H1 (cell line): ENCODE measurements at regions not wholly inside any gene's neighbourhood (a gene's known extent, or its start where the extent isn't known, plus 50 kb on each side); places are given as distances from the start of the nearest gene placed in this dataset.

Source experiments
- CTCF ChIA-PET: fragments of 300-600 bp; sonication (Branson Sonifier 250); formaldehyde crosslinking; loops from one replicate; lab custom pipeline; 2021; ENCODE audit not compliant: partially characterized antibody; lab: Charles Lee
- POLR2A ChIA-PET: fragments of 300-600 bp; sonication (Branson Sonifier 250); formaldehyde crosslinking; loops from one replicate; lab custom pipeline; 2021; ENCODE audit warnings: inconsistent platforms; ENCODE audit not compliant: partially characterized antibody; lab: Charles Lee
- DNase-seq, 2 experiments: peaks; one replicate each; pipeline versions ENCODE4 v3.0.0 to v3.0.0-alpha.2; 2010 to 2022; ENCODE audit warnings: low spot score in 2 of 2, low read depth in 1 of 2, mixed read lengths in 1 of 2
- FAIRE-seq: peaks from 2 replicates; lab custom pipeline; 2011; peaks lifted over from hg19 to GRCh38; lab: Jason Lieb, UNC
- H2AFZ ChIP-seq: 2 replicates; pipeline ENCODE4 v1.8.1; 2012; ENCODE audit warnings: low read length, inconsistent platforms
- H2AK5ac ChIP-seq: 2 replicates; pipeline ENCODE4 v1.6.1; 2013; ENCODE audit warnings: low read depth, low read length
- H2BK120ac ChIP-seq: replicated peaks from 2 replicates; pipeline ENCODE3; 2013; ENCODE audit warnings: low read depth, low read length, inconsistent platforms
- H2BK12ac ChIP-seq: 2 replicates; pipeline ENCODE4 v1.6.1; 2013; ENCODE audit warnings: low read depth, low read length
- H2BK15ac ChIP-seq: 2 replicates; pipeline ENCODE4 v1.6.1; 2013; ENCODE audit warnings: low read length
- H2BK20ac ChIP-seq: 2 replicates; pipeline ENCODE4 v1.6.1; 2013; ENCODE audit warnings: low read length
- H2BK5ac ChIP-seq: 2 replicates; pipeline ENCODE4 v1.6.1; 2013; ENCODE audit warnings: low read depth, low read length
- H3K14ac ChIP-seq: 2 replicates; pipeline ENCODE4 v1.6.1; 2013; ENCODE audit warnings: inconsistent platforms; ENCODE audit not compliant: insufficient read length
- H3K18ac ChIP-seq: 2 replicates; pipeline ENCODE4 v1.6.1; 2013; ENCODE audit warnings: low read length; ENCODE audit errors: extremely low read depth
- H3K23ac ChIP-seq: 2 replicates; pipeline ENCODE4 v1.6.1; 2013; ENCODE audit warnings: inconsistent platforms; ENCODE audit not compliant: insufficient read length
- H3K23me2 ChIP-seq: 2 replicates; pipeline ENCODE4 v1.6.1; 2013; ENCODE audit warnings: low read depth, low read length
- H3K27ac ChIP-seq: 2 replicates; pipeline ENCODE4 v1.6.1; 2011; ENCODE audit warnings: low read depth, low read length, inconsistent platforms
- H3K27me3 ChIP-seq, 4 experiments: replicated peaks in 1 of 4; 1 replicate in 1 of 4; 2 replicates in 3 of 4; pipeline versions ENCODE4 v1.6.1 to v1.8.1; 2011 to 2013; ENCODE audit warnings: low read length in 3 of 4, mild to moderate bottlenecking in 3 of 4, inconsistent platforms in 2 of 4, mixed read lengths in 2 of 4, moderate library complexity in 1 of 4; ENCODE audit not compliant: control insufficient read depth in 3 of 4, insufficient read depth in 3 of 4; ENCODE audit errors: extremely low read depth in 1 of 4
- H3K36me3 ChIP-seq, 4 experiments: 2 replicates each; pipeline versions ENCODE4 v1.6.1 to v1.8.1; 2011 to 2013; ENCODE audit warnings: mild to moderate bottlenecking in 4 of 4, low read length in 3 of 4, moderate library complexity in 2 of 4, control low read depth in 1 of 4, inconsistent platforms in 1 of 4; ENCODE audit not compliant: insufficient read depth in 4 of 4, control insufficient read depth in 2 of 4
- H3K4ac ChIP-seq: replicated peaks from 2 replicates; pipeline ENCODE3; 2013; ENCODE audit warnings: low read length, low read depth, mixed read lengths, inconsistent platforms; ENCODE audit not compliant: insufficient read length
- H3K4me1 ChIP-seq, 4 experiments: replicated peaks in 1 of 4; 1 replicate in 1 of 4; 2 replicates in 3 of 4; pipeline versions ENCODE4 v1.6.1 to v1.8.1; 2011 to 2013; ENCODE audit warnings: low read length in 3 of 4, inconsistent platforms in 2 of 4, mixed read lengths in 1 of 4; ENCODE audit not compliant: insufficient read depth in 4 of 4, control insufficient read depth in 3 of 4
- H3K4me2 ChIP-seq, 2 experiments: 2 replicates each; pipeline versions ENCODE4 v1.6.1 to v1.8.1; 2011 to 2013; ENCODE audit warnings: low read depth in 2 of 2, low read length in 2 of 2, control low read depth in 1 of 2, inconsistent platforms in 1 of 2, mild to moderate bottlenecking in 1 of 2; ENCODE audit not compliant: insufficient read depth in 1 of 2
- H3K4me3 ChIP-seq, 4 experiments: fragments of 200-600, 300-600 bp in 1 of 4; sonication (generic), shearing (Covaris generic), sonication (Bioruptor Twin) in 1 of 4; 2 replicates each; pipeline versions ENCODE4 v1.5.1 to v1.8.1; 2011 to 2016; ENCODE audit warnings: low read length in 4 of 4, low read depth in 3 of 4, control low read depth in 2 of 4, inconsistent platforms in 2 of 4, mild to moderate bottlenecking in 2 of 4, mixed read lengths in 1 of 4, moderate library complexity in 1 of 4; ENCODE audit not compliant: insufficient read depth in 2 of 4; ENCODE audit errors: extremely low read depth in 1 of 4
- H3K56ac ChIP-seq: replicated peaks from 2 replicates; pipeline ENCODE3; 2013; ENCODE audit warnings: low read depth, mild to moderate bottlenecking, mixed read lengths, low read length, inconsistent platforms; ENCODE audit not compliant: insufficient read length
- H3K79me1 ChIP-seq: 2 replicates; pipeline ENCODE4 v1.6.1; 2013; ENCODE audit warnings: low read depth, low read length, control low read depth
- H3K79me2 ChIP-seq, 2 experiments: 2 replicates each; pipeline versions ENCODE4 v1.6.1 to v1.8.1; 2012 to 2013; ENCODE audit warnings: low read length in 2 of 2, mild to moderate bottlenecking in 2 of 2, inconsistent platforms in 1 of 2; ENCODE audit not compliant: insufficient read depth in 2 of 2, control insufficient read depth in 1 of 2
- H3K9ac ChIP-seq, 4 experiments: replicated peaks in 1 of 4; 1 replicate in 1 of 4; 2 replicates in 3 of 4; pipeline versions ENCODE4 v1.6.1 to v1.8.1; 2011 to 2013; ENCODE audit warnings: low read depth in 3 of 4, low read length in 3 of 4, control low read depth in 2 of 4, mild to moderate bottlenecking in 2 of 4, moderate library complexity in 2 of 4, inconsistent platforms in 1 of 4; ENCODE audit errors: extremely low read depth in 1 of 4
- H3K9me3 ChIP-seq, 2 experiments: 2 replicates each; pipeline versions ENCODE4 v1.6.1 to v1.8.1; 2012 to 2013; ENCODE audit warnings: mild to moderate bottlenecking in 2 of 2, moderate library complexity in 2 of 2, control low read depth in 1 of 2, inconsistent platforms in 1 of 2, low read depth in 1 of 2, low read length in 1 of 2, mixed read lengths in 1 of 2; ENCODE audit not compliant: insufficient read depth in 2 of 2
- H4K20me1 ChIP-seq, 2 experiments: replicated peaks in 1 of 2; 2 replicates each; pipeline versions ENCODE3 to v1.8.1; 2011 to 2013; ENCODE audit warnings: inconsistent platforms in 2 of 2, low read length in 2 of 2, mild to moderate bottlenecking in 1 of 2; ENCODE audit not compliant: insufficient read depth in 2 of 2, control insufficient read depth in 1 of 2
- H4K5ac ChIP-seq: 2 replicates; pipeline ENCODE4 v1.6.1; 2013; ENCODE audit warnings: low read length, low read depth, mixed read lengths, inconsistent platforms; ENCODE audit not compliant: insufficient read length
- H4K8ac ChIP-seq: 2 replicates; pipeline ENCODE4 v1.8.0; 2013; ENCODE audit warnings: mild to moderate bottlenecking, moderate library complexity, low read length, inconsistent platforms; ENCODE audit not compliant: insufficient read depth; ENCODE audit errors: extremely low read depth
- H4K91ac ChIP-seq: replicated peaks from 2 replicates; pipeline ENCODE3; 2013; ENCODE audit warnings: low read length, mixed read lengths, inconsistent platforms; ENCODE audit not compliant: insufficient read length
- MAFK ChIP-seq: IDR thresholded peaks from 2 replicates; pipeline ENCODE4 v1.6.1; 2012; ENCODE audit warnings: low read depth, mild to moderate bottlenecking, improper control_type of control experiment, low read length
- SP2 ChIP-seq: IDR thresholded peaks from 2 replicates; pipeline ENCODE4 v1.6.1; 2012; ENCODE audit warnings: mild to moderate bottlenecking, low read length, inconsistent platforms
- WGBS, 2 experiments: shearing (Covaris generic) in 1 of 2; methylation state at CpG; one replicate each; pipeline versions ENCODE4 v1.1.6 to v1.1.7; 2013 to 2015; ENCODE audit warnings: low lambda C conversion rate in 2 of 2, mixed read lengths in 2 of 2, inconsistent platforms in 1 of 2, low coverage in 1 of 2, missing lambda C conversion rate in 1 of 2; ENCODE audit not compliant: insufficient replicate concordance in 2 of 2, insufficient coverage in 1 of 2, insufficient read length in 1 of 2; ENCODE audit errors: extremely low coverage in 1 of 2, missing lambda C conversion rate in 1 of 2; 5-methylcytosine and 5-hydroxymethylcytosine counted together

DNA sequence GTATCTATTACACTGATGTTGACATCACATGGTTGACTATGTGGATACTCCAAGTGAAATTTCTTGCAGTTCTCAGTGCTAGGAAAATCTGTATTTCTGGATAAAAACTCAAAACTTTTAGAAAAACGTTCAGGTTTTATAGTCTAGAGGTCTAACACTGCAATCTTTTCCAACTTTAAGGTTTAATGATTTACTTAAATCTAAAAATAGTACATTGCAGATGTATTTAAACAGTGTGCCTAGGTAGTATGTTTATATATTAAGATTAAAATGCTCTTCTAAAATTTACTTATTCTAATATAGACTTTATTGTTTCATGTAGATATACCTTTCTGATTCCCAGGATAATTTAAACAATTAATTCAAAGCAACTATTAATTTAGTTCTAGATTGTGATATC lies 98.3 kb downstream of the SH3YL1 start:
- Histone ChIP-seq H3K79me2 (no peaks in the 10 kb centered on the region), H2BK120ac (no peak overlapping the region), H4K91ac (no peak overlapping the region), H3K36me3 (no peaks in the 10 kb centered on the region), H3K4me2 (no peak overlapping the region), H3K56ac (no peak overlapping the region), H3K4me3 (no peak overlapping the region), H3K9me3 (no peaks in the 10 kb centered on the region), H2BK12ac (no peak overlapping the region), H4K5ac (no peak overlapping the region), H2AK5ac (no peak overlapping the region), H3K27me3 (peaks cover 0 to 2% (median 0%) of the 10 kb centered on the region in 4 experiments; a peak in 1 of 7 replicates), H3K18ac (no peak overlapping the region), H3K4ac (no peak overlapping the region), H4K8ac (no peak overlapping the region), H3K4me1 (no peaks in the 10 kb centered on the region), H2BK15ac (no peak overlapping the region), H2AFZ (no peak overlapping the region), H3K9ac (no peak overlapping the region), H3K14ac (no peak overlapping the region), H3K27ac (no peak overlapping the region), H2BK5ac (no peak overlapping the region), H3K23ac (no peak overlapping the region), H3K79me1 (no peaks in the 10 kb centered on the region), H3K23me2 (no peaks in the 10 kb centered on the region), H4K20me1 (no peaks in the 10 kb centered on the region), H2BK20ac (no peak overlapping the region)
- POLR2A ChIA-PET = no interaction called here
- FAIRE-seq = no peak
- no peak for TF ChIP-seq SP2
- no peak for TF ChIP-seq MAFK
- CTCF ChIA-PET = interaction anchor here (1.2 to 1.6 kb wide), 2 partner anchors 23 to 125 kb away, joined by 3 to 4 read pairs; no protein-coding TSS in a partner anchor
- 67% methylated on average over 1 of the region's 1 CpG; no CpG with 5 or more reads in 1 of the 2 experiments for WGBS, 2 experiments
- DNase-seq = no peak
